CD4-positive, alpha-beta T cell treated with Interleukin-15 for 1 hour (primary cell): ENCODE measurements at regions not wholly inside any gene's neighbourhood (a gene's known extent, or its start where the extent isn't known, plus 50 kb on each side); places are given as distances from the start of the nearest gene placed in this dataset.
A peak's percentile ranks its signal among the peaks of the same experiment; 100 is the strongest.
"Not testable (repeated sequence)": the region's sequence is repeated elsewhere in the genome, so short reads cannot be mapped to it uniquely, and the experiment has no call there.

Source experiments
- DNase-seq: peaks from one replicate; pipeline ENCODE4 v3.0.0-alpha.2; 2020

- peak; percentile 38 for DNase-seq
Measured at GRCh38 chr10:11663763-11664555, 52.5 kb upstream of the USP6NL start.

DNA sequence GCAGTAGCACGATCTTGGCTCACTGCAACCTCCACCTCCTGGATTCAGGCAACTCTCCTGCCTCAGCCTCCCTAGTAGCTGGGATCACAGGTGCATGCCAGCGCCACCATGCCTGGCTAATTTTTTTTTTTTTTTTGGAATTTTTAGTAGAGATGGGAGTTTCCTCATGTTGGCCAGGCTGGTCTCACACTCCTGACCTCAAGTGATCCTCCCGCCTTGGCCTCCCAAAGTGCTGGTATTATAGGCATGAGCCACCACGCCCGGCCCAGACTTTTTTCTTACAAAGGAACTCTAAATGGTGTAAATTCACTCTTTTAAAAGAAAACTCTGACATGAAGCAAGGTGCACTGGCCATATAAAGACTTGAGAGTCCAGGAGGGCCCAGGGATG, 51.7 kb upstream of the USP6NL start:
- DNase-seq, result not testable (repeated sequence)

DNA sequence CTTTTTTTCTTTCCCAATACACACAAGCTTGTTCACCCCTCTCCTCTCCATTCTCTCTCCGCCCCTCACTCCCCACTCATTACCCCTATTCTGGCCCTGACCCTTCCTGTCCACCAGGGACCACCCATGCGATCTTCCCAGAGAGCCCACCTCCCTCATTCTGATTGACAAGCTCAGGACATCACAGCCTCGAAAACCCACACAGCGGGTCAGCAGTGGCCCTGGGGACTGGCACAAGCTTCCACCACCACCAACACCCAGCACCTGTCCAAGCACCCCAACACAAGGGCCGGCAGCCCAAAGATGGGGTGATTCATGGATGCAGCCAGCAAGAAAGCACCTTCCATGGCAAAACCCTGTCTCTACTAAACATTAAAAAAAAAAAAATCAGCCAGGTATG, 50.0 kb upstream of the USP6NL start:
- DNase-seq, result no peak
